ENCODE measurements at regions not wholly inside any gene's neighbourhood (a gene's known extent, or its start where the extent isn't known, plus 50 kb on each side); places are given as distances from the start of the nearest gene placed in this dataset.

DNA sequence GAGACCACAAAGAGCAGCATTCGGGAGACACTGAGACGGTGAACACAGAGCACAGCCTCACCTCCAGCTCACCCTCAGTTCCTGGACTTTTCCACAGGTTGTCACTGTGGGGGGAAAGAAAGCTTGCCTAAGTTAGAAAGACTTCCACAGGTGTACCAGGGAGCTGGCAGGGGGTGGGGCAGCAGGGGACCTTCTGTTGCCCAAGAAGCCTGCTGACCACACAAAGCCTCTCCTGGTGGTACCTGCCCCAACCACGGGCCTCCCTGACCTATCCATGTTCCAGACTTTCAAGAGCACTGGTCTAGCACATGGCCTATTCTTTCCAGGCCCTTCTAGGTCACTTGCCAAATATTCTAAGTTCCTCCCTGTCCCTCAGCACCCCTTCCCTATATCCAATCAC, 550.8 kb downstream of the BNC2 start:
- DNase-seq (ENCODE audit: low spot score) = no peak
- TF ChIP-seq, protein P1, sequence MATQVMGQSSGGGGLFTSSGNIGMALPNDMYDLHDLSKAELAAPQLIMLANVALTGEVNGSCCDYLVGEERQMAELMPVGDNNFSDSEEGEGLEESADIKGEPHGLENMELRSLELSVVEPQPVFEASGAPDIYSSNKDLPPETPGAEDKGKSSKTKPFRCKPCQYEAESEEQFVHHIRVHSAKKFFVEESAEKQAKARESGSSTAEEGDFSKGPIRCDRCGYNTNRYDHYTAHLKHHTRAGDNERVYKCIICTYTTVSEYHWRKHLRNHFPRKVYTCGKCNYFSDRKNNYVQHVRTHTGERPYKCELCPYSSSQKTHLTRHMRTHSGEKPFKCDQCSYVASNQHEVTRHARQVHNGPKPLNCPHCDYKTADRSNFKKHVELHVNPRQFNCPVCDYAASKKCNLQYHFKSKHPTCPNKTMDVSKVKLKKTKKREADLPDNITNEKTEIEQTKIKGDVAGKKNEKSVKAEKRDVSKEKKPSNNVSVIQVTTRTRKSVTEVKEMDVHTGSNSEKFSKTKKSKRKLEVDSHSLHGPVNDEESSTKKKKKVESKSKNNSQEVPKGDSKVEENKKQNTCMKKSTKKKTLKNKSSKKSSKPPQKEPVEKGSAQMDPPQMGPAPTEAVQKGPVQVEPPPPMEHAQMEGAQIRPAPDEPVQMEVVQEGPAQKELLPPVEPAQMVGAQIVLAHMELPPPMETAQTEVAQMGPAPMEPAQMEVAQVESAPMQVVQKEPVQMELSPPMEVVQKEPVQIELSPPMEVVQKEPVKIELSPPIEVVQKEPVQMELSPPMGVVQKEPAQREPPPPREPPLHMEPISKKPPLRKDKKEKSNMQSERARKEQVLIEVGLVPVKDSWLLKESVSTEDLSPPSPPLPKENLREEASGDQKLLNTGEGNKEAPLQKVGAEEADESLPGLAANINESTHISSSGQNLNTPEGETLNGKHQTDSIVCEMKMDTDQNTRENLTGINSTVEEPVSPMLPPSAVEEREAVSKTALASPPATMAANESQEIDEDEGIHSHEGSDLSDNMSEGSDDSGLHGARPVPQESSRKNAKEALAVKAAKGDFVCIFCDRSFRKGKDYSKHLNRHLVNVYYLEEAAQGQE (IDR thresholded peaks at IDR 0.05) = no peak
- TF ChIP-seq, protein P2, sequence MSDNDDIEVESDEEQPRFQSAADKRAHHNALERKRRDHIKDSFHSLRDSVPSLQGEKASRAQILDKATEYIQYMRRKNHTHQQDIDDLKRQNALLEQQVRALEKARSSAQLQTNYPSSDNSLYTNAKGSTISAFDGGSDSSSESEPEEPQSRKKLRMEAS (IDR thresholded peaks at IDR 0.05) = no peak
- TF ChIP-seq YY1 (IDR thresholded peaks at IDR 0.05) (no peak), NR2F2 (IDR thresholded peaks at IDR 0.05) (no peak)
- TF ChIP-seq, protein P3, sequence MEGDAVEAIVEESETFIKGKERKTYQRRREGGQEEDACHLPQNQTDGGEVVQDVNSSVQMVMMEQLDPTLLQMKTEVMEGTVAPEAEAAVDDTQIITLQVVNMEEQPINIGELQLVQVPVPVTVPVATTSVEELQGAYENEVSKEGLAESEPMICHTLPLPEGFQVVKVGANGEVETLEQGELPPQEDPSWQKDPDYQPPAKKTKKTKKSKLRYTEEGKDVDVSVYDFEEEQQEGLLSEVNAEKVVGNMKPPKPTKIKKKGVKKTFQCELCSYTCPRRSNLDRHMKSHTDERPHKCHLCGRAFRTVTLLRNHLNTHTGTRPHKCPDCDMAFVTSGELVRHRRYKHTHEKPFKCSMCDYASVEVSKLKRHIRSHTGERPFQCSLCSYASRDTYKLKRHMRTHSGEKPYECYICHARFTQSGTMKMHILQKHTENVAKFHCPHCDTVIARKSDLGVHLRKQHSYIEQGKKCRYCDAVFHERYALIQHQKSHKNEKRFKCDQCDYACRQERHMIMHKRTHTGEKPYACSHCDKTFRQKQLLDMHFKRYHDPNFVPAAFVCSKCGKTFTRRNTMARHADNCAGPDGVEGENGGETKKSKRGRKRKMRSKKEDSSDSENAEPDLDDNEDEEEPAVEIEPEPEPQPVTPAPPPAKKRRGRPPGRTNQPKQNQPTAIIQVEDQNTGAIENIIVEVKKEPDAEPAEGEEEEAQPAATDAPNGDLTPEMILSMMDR (IDR thresholded peaks at IDR 0.05; ENCODE audit: low read depth, low read length, missing input control) = no peak
- Histone ChIP-seq H3K27ac (ENCODE audit: low read depth in 1 of 2, low read length in 2 of 2) (no peak overlapping the region), H3K9ac (ENCODE audit: low read depth in 1 of 2, low read length in 2 of 2) (no peak overlapping the region), H3K4me1 (ENCODE audit: control insufficient read depth in 4 of 4, insufficient read depth in 4 of 4, low read length in 3 of 4) (peaks cover 0 to 8% (median 4%) of the 10 kb centered on the region in 4 donors), H3K27me3 (ENCODE audit: control insufficient read depth in 4 of 4, insufficient read depth in 4 of 4, low read length in 3 of 4) (no peaks in the 10 kb centered on the region), H3K9me3 (ENCODE audit: control insufficient read depth in 4 of 4, low read length in 3 of 4) (no peaks in the 10 kb centered on the region), H3K36me3 (ENCODE audit: control insufficient read depth in 4 of 4, insufficient read depth in 3 of 4, low read depth in 1 of 4, low read length in 3 of 4) (no peaks in the 10 kb centered on the region), H3K4me3 (ENCODE audit: low read depth in 1 of 3, low read length in 3 of 3) (no peak overlapping the region)
- 91% methylated on average over 3 of the region's 3 CpGs for WGBS

DNA sequence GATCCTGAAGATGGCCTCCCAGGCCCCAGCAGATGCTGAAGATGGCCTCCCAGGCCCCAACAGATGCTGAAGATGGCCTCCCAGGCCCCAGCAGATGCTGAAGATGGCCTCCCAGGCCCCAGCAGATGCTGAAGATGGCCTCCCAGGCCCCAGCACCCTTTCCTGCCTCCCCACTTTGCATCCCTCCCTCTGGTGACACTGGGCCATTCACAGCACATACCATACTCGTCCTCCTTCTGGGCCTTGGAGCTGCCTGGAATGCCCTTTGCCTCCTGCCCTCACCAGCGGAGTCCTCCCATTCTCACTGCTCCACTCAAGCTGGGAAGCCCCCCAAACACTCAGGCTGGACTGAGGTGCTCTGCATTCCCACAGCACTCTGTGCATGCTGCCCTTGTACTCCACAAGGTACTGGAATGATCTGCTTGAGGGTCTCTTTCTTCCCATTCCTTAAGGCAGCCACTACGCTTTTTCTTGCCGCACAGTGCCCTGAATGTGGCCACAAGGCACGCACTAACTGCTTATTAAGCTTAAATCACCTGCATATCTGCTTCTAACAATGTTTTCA, 550.0 kb downstream of the BNC2 start:
- no peak for TF ChIP-seq GABPA (IDR thresholded peaks at IDR 0.05 in 1 of 2, conservative IDR thresholded peaks at IDR 0.05 in 1 of 2)
- TF ChIP-seq, protein P3 (IDR thresholded peaks at IDR 0.05; ENCODE audit: low read depth, low read length, missing input control) = no peak

DNA sequence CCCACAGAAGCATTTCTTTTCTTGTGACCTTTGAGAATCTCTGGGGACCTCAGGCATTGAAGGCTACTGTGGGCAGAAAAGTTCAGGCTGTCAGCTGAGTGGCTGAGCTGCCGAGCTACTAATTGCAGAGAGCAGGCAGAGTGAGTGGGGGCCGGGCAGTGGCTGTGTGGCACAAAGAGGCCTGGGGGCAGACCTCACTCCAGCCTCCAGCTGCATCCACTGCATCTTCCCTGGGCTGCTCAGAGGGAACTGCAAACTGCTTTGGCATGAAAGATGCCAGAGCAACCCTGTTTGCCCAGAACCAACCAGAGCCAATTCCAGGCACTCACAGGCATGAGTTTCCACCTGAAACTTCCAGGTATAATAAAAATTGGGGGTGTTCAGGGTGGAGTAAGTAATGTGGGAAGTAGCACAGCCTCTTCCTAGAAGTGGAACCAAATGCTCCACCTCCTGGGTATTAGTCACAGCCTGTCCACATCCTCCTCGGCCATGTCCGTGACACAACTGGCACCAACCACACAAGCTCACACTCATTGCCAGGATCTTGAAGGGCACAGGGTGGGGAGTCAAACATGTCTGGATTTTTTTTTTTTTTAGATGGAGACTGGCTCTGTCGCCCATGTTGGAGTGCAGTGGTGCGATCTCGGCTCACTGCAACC, 548.9 kb downstream of the BNC2 start:
- no peak for DNase-seq (ENCODE audit: low spot score)
- H3K9ac ChIP-seq (ENCODE audit: low read depth in 1 of 2, low read length in 2 of 2) = no peak overlapping the region
- H3K9me3 ChIP-seq (ENCODE audit: control insufficient read depth in 4 of 4, low read length in 3 of 4) = no peaks in the 10 kb centered on the region
- peaks cover 0 to 6% (median 3%) of the 10 kb centered on the region in 4 donors for H3K4me1 ChIP-seq (ENCODE audit: control insufficient read depth in 4 of 4, insufficient read depth in 4 of 4, low read length in 3 of 4)
- no peaks in the 10 kb centered on the region for H3K27me3 ChIP-seq (ENCODE audit: control insufficient read depth in 4 of 4, insufficient read depth in 4 of 4, low read length in 3 of 4)
- H3K36me3 ChIP-seq (ENCODE audit: control insufficient read depth in 4 of 4, insufficient read depth in 3 of 4, low read depth in 1 of 4, low read length in 3 of 4) = no peaks in the 10 kb centered on the region
- 82% methylated on average over 7 of the region's 7 CpGs for WGBS
- no peak overlapping the region for H3K4me3 ChIP-seq (ENCODE audit: low read depth in 1 of 3, low read length in 3 of 3)
- H3K27ac ChIP-seq (ENCODE audit: low read depth in 1 of 2, low read length in 2 of 2) = no peak overlapping the region
- TF ChIP-seq SP1 (IDR thresholded peaks at IDR 0.05) = no peak
- TF ChIP-seq FOXA1 (IDR thresholded peaks at IDR 0.05) = no peak
- TF ChIP-seq, protein P4, sequence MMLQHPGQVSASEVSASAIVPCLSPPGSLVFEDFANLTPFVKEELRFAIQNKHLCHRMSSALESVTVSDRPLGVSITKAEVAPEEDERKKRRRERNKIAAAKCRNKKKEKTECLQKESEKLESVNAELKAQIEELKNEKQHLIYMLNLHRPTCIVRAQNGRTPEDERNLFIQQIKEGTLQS (IDR thresholded peaks at IDR 0.05) = no peak
- TF ChIP-seq RXRA (IDR thresholded peaks at IDR 0.05) = no peak
- TF ChIP-seq, protein P5, sequence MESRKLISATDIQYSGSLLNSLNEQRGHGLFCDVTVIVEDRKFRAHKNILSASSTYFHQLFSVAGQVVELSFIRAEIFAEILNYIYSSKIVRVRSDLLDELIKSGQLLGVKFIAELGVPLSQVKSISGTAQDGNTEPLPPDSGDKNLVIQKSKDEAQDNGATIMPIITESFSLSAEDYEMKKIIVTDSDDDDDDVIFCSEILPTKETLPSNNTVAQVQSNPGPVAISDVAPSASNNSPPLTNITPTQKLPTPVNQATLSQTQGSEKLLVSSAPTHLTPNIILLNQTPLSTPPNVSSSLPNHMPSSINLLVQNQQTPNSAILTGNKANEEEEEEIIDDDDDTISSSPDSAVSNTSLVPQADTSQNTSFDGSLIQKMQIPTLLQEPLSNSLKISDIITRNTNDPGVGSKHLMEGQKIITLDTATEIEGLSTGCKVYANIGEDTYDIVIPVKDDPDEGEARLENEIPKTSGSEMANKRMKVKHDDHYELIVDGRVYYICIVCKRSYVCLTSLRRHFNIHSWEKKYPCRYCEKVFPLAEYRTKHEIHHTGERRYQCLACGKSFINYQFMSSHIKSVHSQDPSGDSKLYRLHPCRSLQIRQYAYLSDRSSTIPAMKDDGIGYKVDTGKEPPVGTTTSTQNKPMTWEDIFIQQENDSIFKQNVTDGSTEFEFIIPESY (IDR thresholded peaks at IDR 0.05) = no peak
- TF ChIP-seq YY1 (IDR thresholded peaks at IDR 0.05) = no peak
- no peak for TF ChIP-seq GABPA (IDR thresholded peaks at IDR 0.05 in 1 of 2, conservative IDR thresholded peaks at IDR 0.05 in 1 of 2)
- TF ChIP-seq FOXA2 (IDR thresholded peaks at IDR 0.05) = no peak

More for the DNA sequence above, 550.0 kb downstream of the BNC2 start:
- no peaks in the 10 kb centered on the region for H3K36me3 ChIP-seq (ENCODE audit: control insufficient read depth in 4 of 4, insufficient read depth in 3 of 4, low read depth in 1 of 4, low read length in 3 of 4)
- peaks cover 0 to 8% (median 4%) of the 10 kb centered on the region in 4 donors for H3K4me1 ChIP-seq (ENCODE audit: control insufficient read depth in 4 of 4, insufficient read depth in 4 of 4, low read length in 3 of 4)
- H3K27ac ChIP-seq (ENCODE audit: low read depth in 1 of 2, low read length in 2 of 2) = no peak overlapping the region
- no peak for DNase-seq (ENCODE audit: low spot score)
- H3K4me3 ChIP-seq (ENCODE audit: low read depth in 1 of 3, low read length in 3 of 3) = no peak overlapping the region
- H3K9ac ChIP-seq (ENCODE audit: low read depth in 1 of 2, low read length in 2 of 2) = no peak overlapping the region
- no peaks in the 10 kb centered on the region for H3K27me3 ChIP-seq (ENCODE audit: control insufficient read depth in 4 of 4, insufficient read depth in 4 of 4, low read length in 3 of 4)
- WGBS = 95% methylated on average over 5 of the region's 5 CpGs
- no peaks in the 10 kb centered on the region for H3K9me3 ChIP-seq (ENCODE audit: control insufficient read depth in 4 of 4, low read length in 3 of 4)

Measured in liver (tissue), 8 donors.